ENCODE measurements at regions not wholly inside any gene's neighbourhood (a gene's known extent, or its start where the extent isn't known, plus 50 kb on each side); places are given as distances from the start of the nearest gene placed in this dataset.

DNA sequence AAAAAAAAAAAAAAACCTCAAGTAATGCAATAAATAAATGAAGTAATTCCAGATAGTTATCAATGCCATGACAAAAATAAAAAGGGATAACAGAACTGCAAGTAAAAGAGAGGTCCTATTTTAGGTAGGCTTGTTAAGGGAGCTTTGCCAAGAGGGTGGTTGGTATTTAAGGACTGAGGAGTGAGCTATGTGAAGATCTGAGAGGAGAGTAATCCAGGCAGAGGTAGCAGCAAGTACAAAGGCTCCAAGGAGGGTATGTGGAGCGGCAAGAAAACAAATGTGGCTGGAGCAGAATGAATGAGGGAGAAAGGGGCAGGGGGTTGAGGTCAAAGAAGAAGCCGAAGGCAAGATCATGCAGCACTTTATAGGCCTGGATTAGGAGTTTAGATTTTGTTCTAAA, 59.9 kb upstream of the CDC42BPA start:
- TF ChIP-seq, protein P1, sequence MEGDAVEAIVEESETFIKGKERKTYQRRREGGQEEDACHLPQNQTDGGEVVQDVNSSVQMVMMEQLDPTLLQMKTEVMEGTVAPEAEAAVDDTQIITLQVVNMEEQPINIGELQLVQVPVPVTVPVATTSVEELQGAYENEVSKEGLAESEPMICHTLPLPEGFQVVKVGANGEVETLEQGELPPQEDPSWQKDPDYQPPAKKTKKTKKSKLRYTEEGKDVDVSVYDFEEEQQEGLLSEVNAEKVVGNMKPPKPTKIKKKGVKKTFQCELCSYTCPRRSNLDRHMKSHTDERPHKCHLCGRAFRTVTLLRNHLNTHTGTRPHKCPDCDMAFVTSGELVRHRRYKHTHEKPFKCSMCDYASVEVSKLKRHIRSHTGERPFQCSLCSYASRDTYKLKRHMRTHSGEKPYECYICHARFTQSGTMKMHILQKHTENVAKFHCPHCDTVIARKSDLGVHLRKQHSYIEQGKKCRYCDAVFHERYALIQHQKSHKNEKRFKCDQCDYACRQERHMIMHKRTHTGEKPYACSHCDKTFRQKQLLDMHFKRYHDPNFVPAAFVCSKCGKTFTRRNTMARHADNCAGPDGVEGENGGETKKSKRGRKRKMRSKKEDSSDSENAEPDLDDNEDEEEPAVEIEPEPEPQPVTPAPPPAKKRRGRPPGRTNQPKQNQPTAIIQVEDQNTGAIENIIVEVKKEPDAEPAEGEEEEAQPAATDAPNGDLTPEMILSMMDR (IDR thresholded peaks at IDR 0.05), result no peak
- no peak for TF ChIP-seq EP300 (IDR thresholded peaks at IDR 0.05)

Data from stomach (tissue), 4 donors.